CD14-positive monocyte (primary cell): ENCODE measurements at regions not wholly inside any gene's neighbourhood (a gene's known extent, or its start where the extent isn't known, plus 50 kb on each side); places are given as distances from the start of the nearest gene placed in this dataset.

Experiments used
- DNase-seq, 3 donors: peaks; one replicate each; pipeline ENCODE4 v3.0.0-alpha.2; 2011 to 2022
- H2AFZ ChIP-seq: 2 replicates; pipeline ENCODE4 v1.6.0; 2012; ENCODE audit warnings: mild to moderate bottlenecking, low read depth, low read length, inconsistent platforms; ENCODE audit not compliant: insufficient read depth, poor library complexity, severe bottlenecking
- H3K27ac ChIP-seq, 2 donors: 1 replicate in 1 of 2; 2 replicates in 1 of 2; pipeline ENCODE4 v1.5.1; 2012 to 2013; ENCODE audit warnings: low read length in 2 of 2, control low read depth in 1 of 2, inconsistent platforms in 1 of 2, low read depth in 1 of 2, mild to moderate bottlenecking in 1 of 2
- H3K27me3 ChIP-seq, 2 donors: one replicate each; pipeline versions ENCODE4 v1.6.0 to v1.6.1; 2011 to 2013; ENCODE audit warnings: low read length in 2 of 2; ENCODE audit not compliant: control insufficient read depth in 2 of 2, insufficient read depth in 2 of 2
- H3K36me3 ChIP-seq, 2 donors: replicated peaks in 1 of 2; 1 replicate in 1 of 2; 2 replicates in 1 of 2; pipeline versions ENCODE4 v1.5.1 to v1.6.1; 2012 to 2013; ENCODE audit warnings: low read length in 2 of 2, control low read depth in 1 of 2, inconsistent platforms in 1 of 2, mild to moderate bottlenecking in 1 of 2; ENCODE audit not compliant: insufficient read depth in 2 of 2, control insufficient read depth in 1 of 2
- H3K4me1 ChIP-seq, 2 donors: 1 replicate in 1 of 2; 2 replicates in 1 of 2; pipeline versions ENCODE4 v1.5.1 to v1.6.1; 2012 to 2013; ENCODE audit warnings: low read length in 2 of 2, control low read depth in 1 of 2, inconsistent platforms in 1 of 2, mild to moderate bottlenecking in 1 of 2, moderate library complexity in 1 of 2; ENCODE audit not compliant: insufficient read depth in 2 of 2, control insufficient read depth in 1 of 2
- H3K4me2 ChIP-seq: replicated peaks from 2 replicates; pipeline ENCODE3; 2012; ENCODE audit warnings: low read length, moderate library complexity, mild to moderate bottlenecking; ENCODE audit not compliant: poor library complexity, severe bottlenecking; ENCODE audit errors: extremely low read depth
- H3K4me3 ChIP-seq, 3 experiments: fragments of 200-600 bp in 1 of 3; sonication (generic) in 1 of 3; replicated peaks in 1 of 3; 1 replicate in 2 of 3; 2 replicates in 1 of 3; pipeline ENCODE4 v1.5.1; 2011 to 2013; ENCODE audit warnings: low read length in 3 of 3, mild to moderate bottlenecking in 3 of 3, control low read depth in 2 of 3, low read depth in 2 of 3, inconsistent platforms in 1 of 3, moderate library complexity in 1 of 3
- H3K79me2 ChIP-seq: 2 replicates; pipeline ENCODE4 v1.6.0; 2012; ENCODE audit warnings: mild to moderate bottlenecking, control low read depth, inconsistent platforms, low read length, moderate library complexity; ENCODE audit not compliant: insufficient read depth
- H3K9ac ChIP-seq: 2 replicates; pipeline ENCODE4 v1.6.0; 2017; ENCODE audit warnings: low read length, mild to moderate bottlenecking; ENCODE audit not compliant: insufficient read depth, poor library complexity, severe bottlenecking
- H3K9me3 ChIP-seq, 2 donors: replicated peaks in 1 of 2; 1 replicate in 1 of 2; 2 replicates in 1 of 2; pipeline versions ENCODE4 v1.5.1 to v1.6.1; 2012 to 2013; ENCODE audit warnings: low read length in 2 of 2, control low read depth in 1 of 2; ENCODE audit not compliant: control insufficient read depth in 1 of 2, insufficient read depth in 1 of 2
- H4K20me1 ChIP-seq: 2 replicates; pipeline ENCODE4 v1.6.0; 2012; ENCODE audit warnings: mild to moderate bottlenecking, low read length, control low read depth, moderate library complexity; ENCODE audit not compliant: insufficient read depth
- H3K27ac Mint-ChIP-seq, 7 donors: one replicate each; pipeline ENCODE4 v1.8.0; 2020; ENCODE audit warnings: mild to moderate bottlenecking in 7 of 7, mixed read lengths in 7 of 7, moderate library complexity in 6 of 7, inconsistent platforms in 2 of 7
- H3K27me3 Mint-ChIP-seq, 3 donors: one replicate each; pipeline ENCODE4 v1.8.0; 2021 to 2022; ENCODE audit warnings: low read depth in 3 of 3, mild to moderate bottlenecking in 3 of 3, mixed read lengths in 3 of 3, moderate library complexity in 3 of 3, inconsistent platforms in 1 of 3
- H3K36me3 Mint-ChIP-seq, 2 donors: one replicate each; pipeline ENCODE4 v1.8.0; 2020; ENCODE audit warnings: mixed read lengths in 2 of 2, inconsistent platforms in 1 of 2, mild to moderate bottlenecking in 1 of 2
- H3K4me1 Mint-ChIP-seq: one replicate; pipeline ENCODE4 v1.8.0; 2020; ENCODE audit warnings: mild to moderate bottlenecking, mixed read lengths
- H3K4me3 Mint-ChIP-seq, 2 donors: one replicate each; pipeline ENCODE4 v1.8.0; 2020; ENCODE audit warnings: mild to moderate bottlenecking in 2 of 2, mixed read lengths in 2 of 2, moderate library complexity in 1 of 2
- H3K9me3 Mint-ChIP-seq, 7 donors: one replicate each; pipeline ENCODE4 v1.8.0; 2020 to 2022; ENCODE audit warnings: mixed read lengths in 7 of 7, mild to moderate bottlenecking in 6 of 7, moderate library complexity in 6 of 7, inconsistent platforms in 2 of 7
- WGBS: methylation state at CpG from one replicate; pipeline ENCODE4 v1.1.5; 2013; ENCODE audit warnings: missing lambda C conversion rate; ENCODE audit not compliant: insufficient coverage; 5-methylcytosine and 5-hydroxymethylcytosine counted together
- intact Hi-C, 2 donors: fragments of 100-400 bp; cut with micrococcal nuclease; formaldehyde crosslinking; loops; one replicate each; pipeline versions ENCODE4 v1.15.0 to v1.15.1; 2023
- TF ChIP-seq, protein P1 (sequence below): fragments of 200-600 bp; IDR thresholded peaks from one replicate; pipeline ENCODE4 v1.8.0; 2022; ENCODE audit warnings: antibody characterized with exemption, mild to moderate bottlenecking

DNA sequence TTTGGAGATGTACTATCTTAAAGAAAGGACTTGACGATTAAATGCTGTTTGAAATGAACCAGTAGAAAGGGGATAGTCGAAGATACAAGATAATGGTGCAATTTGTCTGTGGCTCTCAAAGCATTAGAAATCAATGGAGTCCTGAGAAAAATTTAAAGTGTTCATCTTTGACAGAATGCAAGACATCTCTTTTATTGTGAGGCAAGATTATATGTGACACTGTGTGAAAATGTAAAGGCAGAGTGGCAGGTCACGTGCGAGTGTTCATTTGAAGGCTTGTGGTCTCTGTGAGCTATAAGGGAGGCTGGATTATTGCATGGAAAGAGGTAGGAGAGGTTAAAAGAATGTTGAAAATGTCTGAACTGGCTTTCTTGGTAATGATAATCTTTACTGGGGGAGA is 709.2 kb downstream of the DSC3 start:
- no peaks in the 10 kb centered on the region for H4K20me1 ChIP-seq
- intact Hi-C loops, result no loop called here
- H3K27ac ChIP-seq, result no peak overlapping the region
- DNase-seq, result no peak
- H3K27ac Mint-ChIP-seq, result no peak overlapping the region
- no peaks in the 10 kb centered on the region for H3K36me3 Mint-ChIP-seq
- no peak overlapping the region for H3K4me2 ChIP-seq
- H3K36me3 ChIP-seq, result no peaks in the 10 kb centered on the region
- H3K9me3 Mint-ChIP-seq, result peaks cover 0 to 4% (median 0%) of the 10 kb centered on the region in 7 donors
- no peak overlapping the region for H3K4me3 Mint-ChIP-seq
- no peak overlapping the region for H3K4me3 ChIP-seq
- H3K27me3 ChIP-seq, result no peaks in the 10 kb centered on the region
- H3K27me3 Mint-ChIP-seq, result no peaks in the 10 kb centered on the region
- WGBS, result 87% methylated on average over 3 of the region's 4 CpGs
- H3K4me1 ChIP-seq, result no peaks in the 10 kb centered on the region
- TF ChIP-seq, protein P1, sequence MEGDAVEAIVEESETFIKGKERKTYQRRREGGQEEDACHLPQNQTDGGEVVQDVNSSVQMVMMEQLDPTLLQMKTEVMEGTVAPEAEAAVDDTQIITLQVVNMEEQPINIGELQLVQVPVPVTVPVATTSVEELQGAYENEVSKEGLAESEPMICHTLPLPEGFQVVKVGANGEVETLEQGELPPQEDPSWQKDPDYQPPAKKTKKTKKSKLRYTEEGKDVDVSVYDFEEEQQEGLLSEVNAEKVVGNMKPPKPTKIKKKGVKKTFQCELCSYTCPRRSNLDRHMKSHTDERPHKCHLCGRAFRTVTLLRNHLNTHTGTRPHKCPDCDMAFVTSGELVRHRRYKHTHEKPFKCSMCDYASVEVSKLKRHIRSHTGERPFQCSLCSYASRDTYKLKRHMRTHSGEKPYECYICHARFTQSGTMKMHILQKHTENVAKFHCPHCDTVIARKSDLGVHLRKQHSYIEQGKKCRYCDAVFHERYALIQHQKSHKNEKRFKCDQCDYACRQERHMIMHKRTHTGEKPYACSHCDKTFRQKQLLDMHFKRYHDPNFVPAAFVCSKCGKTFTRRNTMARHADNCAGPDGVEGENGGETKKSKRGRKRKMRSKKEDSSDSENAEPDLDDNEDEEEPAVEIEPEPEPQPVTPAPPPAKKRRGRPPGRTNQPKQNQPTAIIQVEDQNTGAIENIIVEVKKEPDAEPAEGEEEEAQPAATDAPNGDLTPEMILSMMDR, result no peak
- no peaks in the 10 kb centered on the region for H3K4me1 Mint-ChIP-seq
- H2AFZ ChIP-seq, result no peak overlapping the region
- H3K79me2 ChIP-seq, result no peaks in the 10 kb centered on the region
- H3K9me3 ChIP-seq, result no peaks in the 10 kb centered on the region
- no peak overlapping the region for H3K9ac ChIP-seq

DNA sequence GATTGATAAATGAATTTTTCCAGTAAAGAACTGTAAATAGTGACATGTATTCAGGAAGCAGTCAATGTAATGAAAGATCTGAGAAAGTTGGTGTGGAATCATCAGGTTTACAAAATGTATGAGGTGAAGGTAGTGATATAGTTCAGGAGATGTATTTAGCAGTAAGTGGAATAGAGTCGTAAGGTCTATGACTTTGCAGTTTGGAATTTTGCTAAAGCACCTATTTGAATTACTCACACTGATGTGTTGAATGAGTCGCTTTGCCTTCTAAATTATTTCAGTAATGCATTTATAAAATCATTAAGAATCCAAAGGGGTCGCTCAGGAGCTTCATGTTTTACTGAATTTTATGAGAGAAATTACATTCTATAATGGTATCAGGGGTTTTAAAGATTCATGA is 713.7 kb downstream of the DSC3 start:
- Mint-ChIP-seq H3K4me3 (no peak overlapping the region), H3K4me1 (no peaks in the 10 kb centered on the region), H3K36me3 (no peaks in the 10 kb centered on the region), H3K9me3 (peaks cover 0 to 1% (median 0%) of the 10 kb centered on the region in 7 donors), H3K27me3 (no peaks in the 10 kb centered on the region), H3K27ac (no peak overlapping the region)
- DNase-seq, result no peak
- no peaks in the 10 kb centered on the region for H3K36me3 ChIP-seq
- no peak overlapping the region for H3K27ac ChIP-seq
- TF ChIP-seq, protein P1, result no peak
- no peaks in the 10 kb centered on the region for H3K9me3 ChIP-seq
- no peak overlapping the region for H3K4me3 ChIP-seq
- no peaks in the 10 kb centered on the region for H3K27me3 ChIP-seq
- H3K79me2 ChIP-seq, result no peaks in the 10 kb centered on the region
- no CpG with 5 or more reads among the region's 3 CpGs for WGBS
- H4K20me1 ChIP-seq, result no peaks in the 10 kb centered on the region
- H2AFZ ChIP-seq, result no peak overlapping the region
- H3K4me2 ChIP-seq, result no peak overlapping the region
- no peaks in the 10 kb centered on the region for H3K4me1 ChIP-seq
- no peak overlapping the region for H3K9ac ChIP-seq
- intact Hi-C loops, result no loop called here
